HG03354 (cell line): ENCODE measurements at regions not wholly inside any gene's neighbourhood (a gene's known extent, or its start where the extent isn't known, plus 50 kb on each side); places are given as distances from the start of the nearest gene placed in this dataset.

Source experiments
- ATAC-seq: cut with Tn5 transposase; IDR thresholded peaks from one replicate; pipeline ENCODE4 v1.9.1; 2021; ENCODE audit warnings: mild to moderate bottlenecking; ENCODE audit not compliant: unreplicated experiment, poor library complexity, severe bottlenecking

DNA sequence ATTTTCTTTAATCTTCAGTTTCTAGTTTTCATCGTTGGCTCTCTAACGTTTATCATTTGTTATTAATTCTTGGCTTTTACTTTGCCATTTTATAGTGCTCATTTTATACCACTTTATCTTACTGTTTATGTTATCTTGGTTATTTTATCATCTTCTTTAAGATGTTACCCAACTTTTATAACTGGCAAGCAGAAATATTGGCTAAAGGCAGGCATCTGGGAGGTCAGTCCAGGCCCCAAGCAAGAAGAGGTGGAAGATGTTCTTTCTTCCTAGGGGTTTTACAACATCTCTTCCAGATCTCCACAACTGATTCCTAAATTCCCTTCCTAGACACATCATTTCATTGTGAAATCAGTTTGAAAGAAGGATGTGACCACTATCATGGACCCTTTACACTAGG, 208.1 kb downstream of the AHR start:
- ATAC-seq = no peak

DNA sequence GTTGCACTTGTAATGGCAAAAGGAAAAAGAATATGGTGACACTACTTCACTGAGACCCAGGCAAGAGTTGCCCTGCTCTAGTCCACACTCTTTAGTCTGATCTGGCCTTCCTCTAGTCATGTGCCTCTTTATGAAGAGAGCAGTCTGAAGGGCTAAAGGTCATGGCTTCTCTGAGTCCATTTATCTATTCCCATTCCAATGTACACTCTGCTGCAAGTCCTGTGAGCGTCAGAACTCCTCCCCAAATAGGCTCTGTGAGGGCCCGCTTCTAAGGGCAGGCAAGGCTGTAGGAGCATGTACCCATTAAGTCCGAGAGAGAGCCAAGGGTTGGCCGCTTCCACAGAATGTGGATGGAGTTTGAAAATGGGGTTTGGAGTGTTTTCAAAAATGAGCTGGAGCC, 209.3 kb downstream of the AHR start:
- ATAC-seq = no peak

DNA sequence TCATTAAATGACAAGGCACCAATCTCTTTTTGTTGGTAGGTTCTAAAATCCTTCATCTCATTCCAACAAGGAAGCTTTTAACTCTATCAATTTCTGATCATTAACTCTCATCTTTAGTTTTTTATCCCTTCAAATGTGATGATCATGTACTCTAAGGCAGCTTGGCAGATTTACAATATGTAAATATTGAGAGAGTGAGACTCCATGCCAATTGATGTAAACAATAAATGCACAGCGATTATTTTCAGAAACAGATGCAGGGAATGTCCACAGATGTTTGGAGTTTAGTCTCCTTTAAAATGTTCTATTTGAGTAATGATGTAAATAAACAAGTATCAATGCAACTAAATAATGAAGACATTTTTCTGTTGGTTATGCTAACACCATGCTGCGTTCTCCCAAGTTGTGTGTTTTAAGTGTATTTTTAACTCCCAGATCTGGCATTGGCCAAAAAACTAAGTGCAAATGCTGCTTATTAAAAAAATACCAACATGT, 213.8 kb downstream of the AHR start:
- no peak for ATAC-seq

DNA sequence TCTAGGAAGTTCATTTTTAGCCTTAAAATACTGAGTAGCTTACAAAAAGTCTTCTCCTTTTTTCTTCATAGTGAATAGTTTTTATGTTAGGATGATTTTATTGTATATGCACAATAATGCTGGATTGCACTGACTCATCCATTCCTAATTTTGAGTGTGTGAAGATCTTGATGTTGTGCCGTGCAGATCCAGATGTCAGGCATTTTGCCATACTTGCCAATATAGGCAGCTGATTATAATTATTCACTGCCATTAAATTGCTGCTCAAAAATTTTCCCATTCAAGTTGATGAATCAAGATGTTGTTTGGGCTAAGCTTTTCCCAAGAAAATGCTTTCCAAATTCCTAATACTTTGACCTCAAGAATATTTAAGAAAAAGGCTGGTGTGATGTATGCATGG, 218.3 kb downstream of the AHR start:
- no peak for ATAC-seq

DNA sequence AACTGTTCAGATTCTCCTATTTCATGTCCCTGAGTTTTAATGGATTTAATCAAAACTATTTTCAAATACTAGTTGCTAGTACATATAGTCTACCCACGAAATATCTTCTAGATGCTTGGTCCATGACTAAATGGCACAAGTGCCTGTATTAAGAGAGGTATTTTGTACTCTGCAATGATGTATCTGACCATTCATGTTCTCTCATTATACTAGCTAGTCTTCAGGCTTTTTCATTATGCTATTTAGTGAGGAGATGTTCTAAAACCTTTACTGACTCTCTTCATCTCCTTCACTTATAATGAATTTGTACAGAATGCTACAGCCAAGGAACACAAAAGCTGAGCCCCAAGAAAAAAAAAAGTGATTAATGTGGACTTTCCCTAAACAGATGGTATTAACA, 222.5 kb downstream of the AHR start:
- no peak for ATAC-seq

DNA sequence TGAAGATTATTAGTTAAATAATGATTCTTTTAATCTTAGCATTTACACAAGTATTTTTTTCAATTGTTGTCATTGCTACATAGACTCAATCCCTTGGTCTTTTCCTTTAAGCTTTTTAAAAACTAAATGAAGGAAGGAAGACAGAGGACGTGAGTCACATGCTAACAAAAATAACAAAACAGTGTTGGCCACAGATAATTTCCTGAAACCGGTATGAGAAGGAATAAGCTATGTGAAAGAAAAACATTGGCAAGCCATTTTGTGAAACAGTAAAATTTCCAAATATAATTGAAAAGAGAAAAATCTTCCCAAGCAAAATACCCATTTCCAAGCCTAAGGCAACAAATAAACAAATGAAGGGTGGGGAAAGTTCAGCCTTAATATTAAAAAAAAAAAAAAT, 223.0 kb downstream of the AHR start:
- ATAC-seq = no peak

DNA sequence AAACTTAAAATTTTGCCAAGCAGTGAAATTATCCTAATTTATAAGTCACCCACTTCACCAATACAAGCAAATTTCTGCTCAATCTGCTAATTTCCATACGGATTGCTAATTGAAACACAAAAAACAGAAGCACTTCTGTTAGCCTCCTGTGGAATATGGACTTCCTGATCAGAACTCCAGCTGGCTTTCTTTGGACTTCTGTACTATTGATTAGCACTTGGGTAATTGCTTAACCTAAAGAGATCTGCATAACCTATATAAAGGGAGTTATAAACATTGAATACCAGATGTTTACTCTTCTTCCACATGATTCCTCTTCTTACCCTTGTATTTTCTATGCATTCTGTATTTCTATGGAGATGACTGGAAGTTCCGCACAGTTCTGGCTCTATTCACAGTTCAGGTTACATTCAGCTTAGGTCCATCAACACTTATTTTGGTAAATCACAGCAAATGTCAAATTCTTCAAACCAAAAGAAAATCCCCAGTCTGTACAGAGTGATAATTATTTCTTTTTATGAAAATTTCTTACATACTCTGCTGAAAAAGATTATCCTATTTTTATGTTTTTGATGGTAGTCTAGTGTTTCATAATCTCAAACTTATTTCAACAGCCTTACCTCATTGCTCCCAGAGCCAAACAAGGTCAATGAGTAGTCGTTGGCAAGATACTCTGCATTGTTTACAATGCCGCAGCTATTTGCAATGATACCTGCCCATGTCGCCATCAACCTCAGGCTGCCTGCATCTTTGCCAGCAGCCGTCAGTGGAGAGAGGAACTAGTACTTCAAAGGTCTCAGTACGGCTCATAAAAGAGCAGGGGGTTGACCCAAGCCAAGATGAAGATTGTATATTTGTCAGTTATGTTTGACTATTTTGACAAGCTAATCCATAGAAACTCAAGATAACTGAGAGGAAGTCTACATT, 225.6 kb downstream of the AHR start:
- ATAC-seq = no peak

DNA sequence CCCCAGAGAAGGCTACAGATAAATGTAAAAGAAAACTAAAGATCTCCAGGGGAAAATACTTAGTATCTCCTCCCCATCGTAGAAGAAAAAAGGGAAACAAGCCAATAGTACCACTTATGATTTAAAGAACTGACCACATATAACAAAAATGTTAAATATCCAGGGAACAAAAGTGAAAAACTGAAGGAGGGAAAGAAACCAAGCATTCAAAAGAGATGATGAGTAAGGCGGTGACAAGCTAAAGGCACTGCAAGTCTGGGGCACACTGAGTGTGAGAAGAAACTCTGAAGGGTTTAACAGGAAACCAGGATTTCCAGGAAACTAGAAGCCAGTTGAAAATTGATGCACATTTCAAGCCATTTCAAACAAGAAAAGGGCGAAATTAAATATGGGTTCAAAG, 226.3 kb downstream of the AHR start:
- ATAC-seq = no peak

DNA sequence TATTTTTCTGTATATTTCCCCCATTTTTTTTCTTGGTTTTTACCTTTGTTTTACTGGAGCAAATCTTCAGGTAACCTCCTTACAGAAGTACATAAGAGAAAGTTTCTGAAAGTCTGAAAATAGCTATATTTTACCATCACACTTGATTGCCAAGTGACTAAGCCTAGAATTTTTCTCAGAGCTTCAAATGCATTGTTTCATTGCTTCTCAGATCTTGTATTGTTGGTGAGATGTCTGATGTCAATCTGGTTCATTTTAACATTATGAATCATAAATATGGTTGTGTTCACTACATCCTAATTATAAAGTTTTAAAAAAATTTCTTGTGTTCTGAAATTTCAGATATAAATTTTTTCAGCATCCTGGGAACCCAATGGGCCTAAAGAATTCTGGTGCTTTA, 228.2 kb downstream of the AHR start:
- no peak for ATAC-seq

DNA sequence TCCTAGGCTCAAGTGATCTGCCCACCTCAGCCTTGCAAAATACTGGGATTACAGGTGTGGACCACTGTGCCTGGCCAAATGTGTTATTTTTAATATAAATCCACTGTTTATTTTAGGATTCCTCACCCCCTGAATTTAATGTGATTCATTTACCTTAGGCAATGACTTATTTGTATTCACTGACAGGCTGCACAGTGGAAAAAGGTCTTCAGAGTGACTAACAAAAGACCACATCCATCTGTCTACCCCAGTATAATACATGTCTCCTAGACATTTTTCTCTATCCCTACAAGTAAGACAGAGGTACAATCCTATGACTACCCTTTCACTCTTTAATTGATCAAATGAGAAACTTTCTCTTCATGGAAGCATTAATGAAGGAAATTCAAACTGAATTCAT, 230.2 kb downstream of the AHR start:
- no peak for ATAC-seq

DNA sequence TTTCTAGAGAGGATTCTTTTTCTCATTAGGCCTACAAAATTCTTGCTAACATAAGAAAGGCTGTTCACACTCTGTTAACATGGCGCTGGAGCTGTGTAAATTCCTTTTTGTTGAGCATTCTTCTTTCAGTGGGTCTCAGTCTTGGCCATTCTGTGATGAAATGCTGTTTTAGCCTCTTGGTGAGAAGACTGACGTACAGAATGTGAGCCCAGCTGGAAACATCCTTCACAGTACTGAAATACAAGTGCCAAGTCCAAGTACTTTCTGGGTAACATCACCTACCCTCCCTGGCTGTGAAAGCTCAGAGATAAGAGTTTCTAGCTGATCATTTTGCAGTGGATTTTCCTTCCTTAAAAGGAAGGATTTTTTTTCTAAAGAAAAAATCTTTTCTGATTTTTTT, 231.8 kb downstream of the AHR start:
- no peak for ATAC-seq

DNA sequence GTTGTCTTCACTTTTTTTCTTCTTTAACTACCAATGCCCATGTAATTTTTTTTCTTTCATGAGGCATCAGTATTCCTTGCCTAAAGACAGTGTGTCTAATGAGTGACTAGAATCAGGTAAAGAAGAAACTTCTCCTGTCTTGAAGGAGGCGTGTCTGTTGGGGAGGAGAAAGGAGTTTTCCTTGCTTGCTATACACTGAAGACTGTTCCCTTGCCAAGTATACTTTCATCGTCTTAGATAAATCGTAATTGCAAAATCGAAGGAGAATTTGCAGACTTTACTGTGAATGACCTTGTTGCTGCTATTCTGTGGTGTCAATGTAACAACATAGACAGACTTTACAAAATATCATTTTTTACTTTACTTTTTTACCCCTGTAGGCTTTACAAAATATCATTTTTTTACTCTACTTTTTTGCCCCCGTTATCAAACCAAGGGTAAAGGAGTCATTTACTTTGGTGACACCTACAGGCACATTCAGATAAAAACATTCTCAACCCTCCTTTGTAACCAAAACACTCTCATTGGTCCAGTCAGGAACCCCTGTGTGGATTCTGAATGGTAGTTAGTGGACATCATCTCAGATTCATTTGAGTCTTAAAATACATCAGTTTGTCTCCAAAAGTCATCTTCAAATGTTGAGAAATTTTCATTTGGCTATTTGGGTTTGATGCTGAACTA, 232.4 kb downstream of the AHR start:
- peak; percentile 76 for ATAC-seq

DNA sequence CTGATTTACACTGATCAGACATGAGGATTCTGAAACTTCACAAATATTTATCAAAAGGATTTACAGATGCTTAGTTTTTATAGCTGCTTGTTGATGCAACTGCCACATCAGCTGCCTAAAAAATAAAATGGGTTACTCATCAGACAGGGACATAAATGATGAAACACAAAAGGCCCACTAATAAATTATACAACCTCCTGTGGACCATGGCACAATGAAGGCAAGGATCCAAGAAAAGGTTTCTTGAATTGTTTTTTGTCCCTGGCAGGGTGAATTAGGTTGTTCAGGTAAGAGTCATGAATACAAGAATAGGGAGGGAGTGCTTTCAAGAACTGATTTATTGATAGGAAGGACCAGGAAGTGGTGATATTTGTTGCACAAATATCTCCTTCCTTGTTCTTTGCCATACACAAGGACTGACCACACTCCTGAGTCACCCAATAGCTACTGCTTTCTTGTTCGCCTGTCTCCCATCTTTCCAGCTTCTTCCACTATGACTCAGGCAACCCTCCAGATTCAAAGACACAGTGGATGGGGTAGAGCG, 234.5 kb downstream of the AHR start:
- no peak for ATAC-seq

DNA sequence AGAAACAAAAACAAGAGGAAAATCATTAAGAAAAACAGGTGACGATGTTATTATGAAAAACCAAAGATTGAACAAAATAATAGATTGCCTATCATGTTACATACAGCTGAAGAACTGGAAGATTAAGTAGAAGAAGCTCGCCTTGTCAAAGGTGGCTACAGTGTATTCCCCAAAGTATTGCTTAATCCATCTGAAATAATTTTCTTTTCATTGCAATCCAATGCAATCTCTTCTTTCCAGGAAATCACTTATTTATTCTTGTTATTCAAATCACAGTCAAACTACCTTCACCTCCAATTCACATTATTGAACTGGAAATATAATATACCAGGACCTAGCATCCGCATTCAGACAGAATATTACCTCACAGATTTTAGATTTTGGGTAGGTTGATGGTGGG, 235.9 kb downstream of the AHR start:
- ATAC-seq = no peak

DNA sequence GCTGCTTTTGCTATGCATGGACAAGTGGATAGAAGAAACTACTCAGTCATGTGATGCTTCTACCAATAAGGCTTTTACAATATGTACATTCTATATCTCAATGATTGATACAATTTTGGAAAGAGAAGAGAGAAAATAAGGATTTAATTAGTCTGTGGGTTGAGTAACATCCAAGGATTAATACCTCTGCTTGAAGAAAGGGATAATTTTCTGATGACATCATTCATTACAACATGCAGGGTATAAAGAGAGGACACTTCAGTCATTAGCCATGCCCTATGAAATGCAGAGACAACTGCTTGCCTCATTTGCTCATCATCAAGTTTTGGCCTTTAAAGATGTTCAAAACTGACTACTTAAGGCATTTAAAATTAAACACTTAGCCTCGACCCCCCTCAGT, 237.3 kb downstream of the AHR start:
- ATAC-seq = no peak

DNA sequence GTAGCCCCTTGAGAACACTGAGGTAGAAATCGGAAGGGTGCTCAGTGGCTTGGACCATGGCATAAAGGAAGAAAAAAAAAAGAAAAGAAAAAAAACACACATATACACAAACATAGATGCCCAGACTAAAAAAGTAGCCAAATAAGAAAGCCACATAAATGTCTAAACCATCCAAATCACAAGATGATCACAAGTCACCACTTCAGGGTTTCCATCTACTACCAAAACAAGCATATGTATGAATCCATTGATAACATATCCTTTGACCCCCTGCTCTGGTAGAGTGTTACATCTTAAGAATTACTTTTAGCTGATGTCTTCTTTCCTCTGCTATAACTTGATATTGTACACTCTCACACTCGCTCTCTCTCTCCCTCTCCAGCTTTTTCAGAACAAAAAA, 245.9 kb downstream of the AHR start:
- ATAC-seq = no peak

DNA sequence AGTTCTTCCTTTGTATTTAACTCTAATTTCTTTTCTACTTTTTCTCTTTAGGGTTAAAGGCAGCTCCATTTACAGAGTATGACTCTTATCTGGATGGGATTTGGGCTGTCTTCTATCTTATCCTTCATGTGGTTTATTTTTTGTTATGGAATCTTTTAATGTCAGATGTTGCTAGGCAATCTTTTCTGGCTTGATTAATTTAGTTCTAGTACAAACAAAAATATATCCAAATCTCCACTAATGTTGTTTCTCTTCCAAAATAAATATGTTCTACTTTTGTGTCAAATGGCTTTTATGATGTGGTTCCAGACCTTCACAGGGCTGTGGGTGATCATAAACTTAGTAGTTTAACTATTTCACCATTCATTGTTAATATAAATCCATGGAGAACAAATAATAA, 246.9 kb downstream of the AHR start:
- ATAC-seq = no peak

DNA sequence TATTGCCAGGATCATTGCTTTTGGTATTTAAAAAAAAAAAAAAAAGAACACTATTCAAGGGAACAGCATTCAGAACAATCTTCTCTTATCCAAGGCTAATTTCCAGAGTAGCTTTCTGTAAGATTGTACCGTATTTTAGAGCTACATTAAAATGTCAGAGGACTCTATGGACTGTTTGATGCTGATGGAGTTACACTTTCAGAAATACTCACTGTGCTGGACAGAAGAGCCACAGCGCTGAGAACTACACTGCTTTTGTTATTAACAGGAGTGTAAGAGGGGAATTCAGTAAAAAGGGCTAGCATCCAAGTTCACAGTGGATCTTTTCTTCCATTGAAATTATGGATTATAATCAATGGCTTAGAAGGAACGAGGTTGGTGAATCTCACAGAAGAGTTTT, 247.7 kb downstream of the AHR start:
- ATAC-seq = no peak

DNA sequence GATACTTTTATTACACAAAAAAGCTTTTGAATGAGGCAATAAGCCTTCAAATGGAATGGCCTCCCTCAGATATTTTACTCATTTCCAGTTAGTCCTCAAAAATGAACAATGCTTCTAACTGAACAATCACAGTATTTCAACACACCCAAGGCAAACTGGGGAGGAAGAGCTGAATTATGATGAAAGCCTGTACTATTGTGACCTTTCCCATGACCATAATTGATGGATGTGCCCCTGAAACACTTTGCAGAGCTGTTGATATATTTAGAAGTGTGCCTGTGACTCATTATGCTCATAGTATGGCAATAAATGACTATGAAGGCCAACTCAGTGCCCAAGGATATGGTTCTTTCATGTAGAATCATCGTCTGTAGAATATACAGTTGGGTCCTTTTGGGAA, 248.1 kb downstream of the AHR start:
- ATAC-seq = no peak

DNA sequence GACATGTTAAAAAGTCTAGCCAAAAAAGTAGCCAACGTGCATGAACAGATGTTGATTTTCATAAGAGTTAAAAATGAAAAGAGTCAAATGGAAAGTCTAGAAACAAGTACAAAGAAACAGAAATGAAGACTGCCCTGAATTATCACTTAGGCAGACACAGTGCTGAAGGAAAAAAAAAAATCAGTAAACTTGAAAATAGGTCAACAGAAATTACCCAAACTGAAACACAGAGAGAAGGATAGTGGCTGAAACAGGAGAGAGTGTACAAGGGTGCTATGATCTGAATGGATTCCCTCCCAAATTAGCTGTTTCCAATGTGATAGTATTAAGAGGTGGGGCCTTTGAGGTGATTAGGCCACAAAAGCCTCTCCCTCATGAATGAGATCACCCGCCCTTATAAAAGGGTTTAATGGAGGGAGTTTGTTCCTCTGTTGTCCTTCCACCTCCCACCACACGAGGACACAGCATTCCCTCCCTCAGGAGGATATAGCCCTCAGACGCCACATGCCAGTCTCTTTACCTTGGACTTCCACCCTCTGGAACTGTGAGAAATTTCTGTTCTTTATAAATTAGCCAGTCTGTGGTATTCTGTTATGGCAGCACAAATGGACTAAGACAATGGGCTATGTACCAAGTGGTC, 249.7 kb downstream of the AHR start:
- no peak for ATAC-seq
